ENCODE measurements at regions not wholly inside any gene's neighbourhood (a gene's known extent, or its start where the extent isn't known, plus 50 kb on each side); places are given as distances from the start of the nearest gene placed in this dataset.
A peak's percentile ranks its signal among the peaks of the same experiment; 100 is the strongest.

DNA sequence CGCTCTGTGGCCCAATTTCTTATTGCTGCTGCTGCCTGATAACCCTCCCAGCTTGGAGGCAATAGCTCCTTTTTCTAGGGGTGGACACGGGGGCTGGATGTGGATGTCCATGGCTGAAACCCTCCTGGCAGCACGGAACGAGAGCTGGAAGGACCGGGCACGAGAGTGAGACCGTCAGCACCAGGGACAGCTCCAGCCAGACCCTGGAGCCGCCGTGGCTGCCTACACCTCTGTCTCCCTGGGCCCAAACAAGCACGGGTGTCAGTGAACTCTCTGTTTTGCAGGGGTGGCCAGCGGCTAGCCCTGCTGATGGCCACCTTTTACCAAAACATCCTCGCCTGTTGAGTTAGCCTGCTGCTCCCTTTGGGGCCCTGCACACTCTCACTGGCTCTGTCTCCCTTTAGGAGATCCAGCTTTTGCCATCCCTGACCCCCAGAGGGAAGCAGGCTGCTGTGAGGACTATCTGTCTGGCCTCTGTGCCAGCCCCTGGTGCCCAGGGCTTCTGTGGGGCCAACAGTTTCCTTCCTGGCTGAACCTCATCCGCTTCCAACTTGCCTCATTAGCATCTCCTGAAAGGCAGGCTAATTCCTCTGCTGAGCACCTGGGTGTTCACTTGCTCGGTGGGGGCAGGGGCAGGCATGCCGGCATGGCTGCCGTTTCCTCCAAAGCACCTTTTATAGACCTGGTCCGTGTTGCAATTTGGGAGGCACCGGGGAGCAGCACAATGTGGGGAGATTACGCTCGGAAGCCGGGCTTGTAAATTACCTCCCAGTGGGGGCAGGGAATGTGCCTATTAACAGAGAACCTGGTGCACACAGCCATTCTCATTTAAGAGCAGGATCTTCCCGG, 118.1 kb downstream of the ENGASE start:
- Histone ChIP-seq H3K9me3 (no peaks in the 10 kb centered on the region), H4K20me1 (peaks cover 53% of the 10 kb centered on the region), H3K4me3 (no peak overlapping the region), H3K4me1 (peaks cover 41% of the 10 kb centered on the region), H3K27me3 (peaks cover 60% of the 10 kb centered on the region), H3K4me2 (peak overlapping the region; percentile 33), H3K9ac (no peak overlapping the region), H3K27ac (no peak overlapping the region), H3K36me3 (no peaks in the 10 kb centered on the region)
- TF ChIP-seq Cebpa-rat (IDR thresholded peaks at IDR 0.05): no peak

DNA sequence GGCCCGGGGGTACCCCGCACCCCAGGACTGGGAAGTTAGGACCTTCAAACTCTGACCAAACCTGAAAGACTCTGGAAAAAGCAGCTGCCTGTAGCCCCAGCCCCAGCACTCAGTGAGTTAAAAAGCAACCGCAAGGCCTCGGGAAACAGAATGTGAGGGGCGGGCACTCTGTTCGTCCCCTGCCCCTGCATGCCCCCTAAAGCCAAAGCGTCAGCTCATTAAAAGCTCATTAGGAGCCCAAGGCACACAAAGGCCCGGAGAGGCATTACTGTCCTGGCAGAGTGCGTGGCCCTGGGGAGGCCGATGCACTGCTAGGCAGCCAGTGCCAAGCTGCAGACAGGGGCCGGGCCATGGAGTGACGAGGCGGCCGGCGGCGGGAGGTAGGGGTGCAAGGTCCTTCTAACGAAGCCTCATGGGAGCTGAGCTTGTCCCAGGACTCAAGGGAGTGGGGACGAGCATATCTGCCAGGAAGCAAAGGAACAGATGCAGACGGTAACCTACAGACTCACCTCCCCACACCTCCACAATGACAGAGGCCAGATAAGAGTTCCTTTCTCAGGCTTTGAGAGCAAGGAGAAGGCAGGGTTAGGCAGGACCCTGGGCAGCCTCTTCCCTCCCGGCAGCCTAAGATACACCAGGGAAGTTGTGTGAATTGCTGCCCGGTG, 116.8 kb downstream of the ENGASE start:
- Histone ChIP-seq H3K36me3 (no peaks in the 10 kb centered on the region), H3K27me3 (peaks cover 68% of the 10 kb centered on the region), H4K20me1 (peaks cover 52% of the 10 kb centered on the region), H3K4me3 (no peak overlapping the region), H3K4me1 (peaks cover 41% of the 10 kb centered on the region), H3K27ac (no peak overlapping the region), H3K4me2 (peak overlapping the region; percentile 75; the same call in 1 of the 2 replicates), H3K9ac (no peak overlapping the region), H3K9me3 (no peaks in the 10 kb centered on the region)
- TF ChIP-seq Cebpa-rat (IDR thresholded peaks at IDR 0.05): no peak

- peaks cover 48% of the 10 kb centered on the region for H3K4me1 ChIP-seq
- H3K4me2 ChIP-seq: peak overlapping the region; percentile 75
- TF ChIP-seq Cebpa-rat (IDR thresholded peaks at IDR 0.05): no peak
- H4K20me1 ChIP-seq: peaks cover 45% of the 10 kb centered on the region
- H3K4me3 ChIP-seq: no peak overlapping the region
- peaks cover 81% of the 10 kb centered on the region for H3K27me3 ChIP-seq
- H3K9me3 ChIP-seq: no peaks in the 10 kb centered on the region
- H3K27ac ChIP-seq: no peak overlapping the region
- no peak overlapping the region for H3K9ac ChIP-seq
- H3K36me3 ChIP-seq: no peaks in the 10 kb centered on the region
Observed at GRCh38 chr17:79189305-79189704, 114.7 kb downstream of the ENGASE start.

GRCh38 chr17:79188685-79189084, 114.1 kb downstream of the ENGASE start:
- H3K4me1 ChIP-seq: peaks cover 54% of the 10 kb centered on the region
- no peaks in the 10 kb centered on the region for H3K36me3 ChIP-seq
- no peak overlapping the region for H3K4me2 ChIP-seq
- TF ChIP-seq Cebpa-rat (IDR thresholded peaks at IDR 0.05): no peak
- no peak overlapping the region for H3K27ac ChIP-seq
- peaks cover 87% of the 10 kb centered on the region for H3K27me3 ChIP-seq
- no peak overlapping the region for H3K4me3 ChIP-seq
- no peaks in the 10 kb centered on the region for H3K9me3 ChIP-seq
- H4K20me1 ChIP-seq: peaks cover 51% of the 10 kb centered on the region
- H3K9ac ChIP-seq: no peak overlapping the region

GRCh38 chr17:79188048-79188447, 113.4 kb downstream of the ENGASE start:
- H3K9me3 ChIP-seq: no peaks in the 10 kb centered on the region
- peaks cover 58% of the 10 kb centered on the region for H3K4me1 ChIP-seq
- H4K20me1 ChIP-seq: peaks cover 55% of the 10 kb centered on the region
- TF ChIP-seq Cebpa-rat (IDR thresholded peaks at IDR 0.05): no peak
- peaks cover 94% of the 10 kb centered on the region for H3K27me3 ChIP-seq
- no peak overlapping the region for H3K4me2 ChIP-seq
- H3K27ac ChIP-seq: no peak overlapping the region
- no peak overlapping the region for H3K9ac ChIP-seq
- no peaks in the 10 kb centered on the region for H3K36me3 ChIP-seq
- no peak overlapping the region for H3K4me3 ChIP-seq

DNA sequence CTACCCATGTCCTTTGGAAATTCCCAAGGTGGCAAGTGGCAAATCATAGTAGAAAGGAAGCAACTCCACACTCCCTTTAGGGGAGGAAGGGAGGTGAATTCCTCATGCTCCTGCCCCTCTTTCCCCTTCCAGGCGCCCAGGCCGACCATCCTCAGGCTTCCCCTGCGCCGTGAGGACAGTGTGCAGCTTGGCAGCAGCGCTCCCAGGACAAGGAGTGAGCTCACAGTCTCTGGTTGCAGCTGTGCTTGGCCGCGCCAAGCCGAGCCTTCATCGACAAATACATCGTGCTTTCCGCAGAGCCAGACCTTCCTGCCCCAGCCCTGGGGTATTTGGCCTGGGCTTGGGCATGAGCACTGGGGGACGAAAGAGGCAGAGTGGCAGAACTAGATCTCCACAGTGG, 112.6 kb downstream of the ENGASE start:
- peaks cover 99% of the 10 kb centered on the region for H3K27me3 ChIP-seq
- H4K20me1 ChIP-seq: peaks cover 49% of the 10 kb centered on the region

GRCh38 chr17:79186406-79186805, 111.8 kb downstream of the ENGASE start:
- TF ChIP-seq Cebpa-rat (IDR thresholded peaks at IDR 0.05): no peak
- H3K4me1 ChIP-seq: peaks cover 56% of the 10 kb centered on the region
- no peak overlapping the region for H3K9ac ChIP-seq
- H3K9me3 ChIP-seq: no peaks in the 10 kb centered on the region
- H3K27me3 ChIP-seq: peaks cover 99% of the 10 kb centered on the region
- no peak overlapping the region for H3K27ac ChIP-seq
- H3K4me2 ChIP-seq: no peak overlapping the region
- H3K36me3 ChIP-seq: no peaks in the 10 kb centered on the region
- H3K4me3 ChIP-seq: no peak overlapping the region
- peaks cover 45% of the 10 kb centered on the region for H4K20me1 ChIP-seq

More for the DNA sequence above, 112.6 kb downstream of the ENGASE start:
- Histone ChIP-seq H3K27ac (no peak overlapping the region), H3K4me3 (no peak overlapping the region), H3K9ac (no peak overlapping the region), H3K9me3 (no peaks in the 10 kb centered on the region), H3K4me1 (peaks cover 58% of the 10 kb centered on the region), H3K36me3 (no peaks in the 10 kb centered on the region), H3K4me2 (no peak overlapping the region)
- no peak for TF ChIP-seq Cebpa-rat (IDR thresholded peaks at IDR 0.05)

DNA sequence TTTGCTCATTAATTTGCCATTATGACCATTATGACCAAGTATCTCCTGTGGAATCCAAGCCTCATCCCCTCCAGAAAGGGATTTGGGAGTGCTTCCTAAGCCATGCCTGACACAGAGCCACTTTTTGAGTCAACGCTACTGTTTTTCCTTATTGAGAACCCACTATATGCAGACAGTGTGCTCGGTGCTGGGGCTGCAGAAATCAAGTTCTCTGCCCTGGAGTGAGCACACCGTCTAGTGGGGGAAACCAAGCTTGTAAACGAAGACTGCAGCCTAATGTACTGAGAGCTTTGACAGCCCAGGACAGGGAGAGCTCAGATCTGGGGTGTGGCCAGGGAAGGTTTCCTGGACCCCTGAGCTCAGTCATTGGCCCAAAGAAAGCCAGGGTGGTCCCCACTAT, 111.0 kb downstream of the ENGASE start:
- no peaks in the 10 kb centered on the region for H3K9me3 ChIP-seq
- H3K4me1 ChIP-seq: peaks cover 49% of the 10 kb centered on the region
- peaks cover 99% of the 10 kb centered on the region for H3K27me3 ChIP-seq
- no peak overlapping the region for H3K27ac ChIP-seq
- no peak for TF ChIP-seq Cebpa-rat (IDR thresholded peaks at IDR 0.05)
- H3K36me3 ChIP-seq: no peaks in the 10 kb centered on the region
- no peak overlapping the region for H3K9ac ChIP-seq
- no peak overlapping the region for H3K4me2 ChIP-seq
- peaks cover 39% of the 10 kb centered on the region for H4K20me1 ChIP-seq
- no peak overlapping the region for H3K4me3 ChIP-seq

DNA sequence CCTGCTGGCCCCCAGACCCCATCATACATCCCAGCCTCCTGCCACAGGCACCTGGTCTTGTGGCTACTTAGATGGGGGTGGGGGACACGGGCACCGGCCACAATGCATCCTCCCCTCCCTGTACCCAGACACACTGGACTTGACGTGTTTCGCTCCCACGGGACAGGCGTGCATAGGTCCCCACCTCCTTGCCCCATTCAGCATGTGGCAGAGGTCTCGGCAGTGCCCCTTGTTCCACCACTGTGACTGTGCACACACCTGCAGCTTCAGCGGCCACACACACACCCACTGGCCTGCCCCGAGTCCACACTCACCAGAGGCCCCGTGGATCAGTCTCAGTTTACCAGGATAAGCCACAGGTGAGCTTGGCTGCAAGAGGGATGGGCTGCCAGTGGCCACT, 109.6 kb downstream of the ENGASE start:
- Histone ChIP-seq H3K9me3 (no peaks in the 10 kb centered on the region), H3K27me3 (peaks cover 97% of the 10 kb centered on the region), H3K4me1 (peaks cover 35% of the 10 kb centered on the region), H3K36me3 (no peaks in the 10 kb centered on the region), H3K4me2 (peak overlapping the region; percentile 97), H4K20me1 (peaks cover 28% of the 10 kb centered on the region), H3K27ac (no peak overlapping the region), H3K4me3 (peak overlapping the region; percentile 65), H3K9ac (no peak overlapping the region)
- TF ChIP-seq Cebpa-rat (IDR thresholded peaks at IDR 0.05): no peak

Measured in BLaER1 (cell line).